ENCODE measurements at regions not wholly inside any gene's neighbourhood (a gene's known extent, or its start where the extent isn't known, plus 50 kb on each side); places are given as distances from the start of the nearest gene placed in this dataset.

DNA sequence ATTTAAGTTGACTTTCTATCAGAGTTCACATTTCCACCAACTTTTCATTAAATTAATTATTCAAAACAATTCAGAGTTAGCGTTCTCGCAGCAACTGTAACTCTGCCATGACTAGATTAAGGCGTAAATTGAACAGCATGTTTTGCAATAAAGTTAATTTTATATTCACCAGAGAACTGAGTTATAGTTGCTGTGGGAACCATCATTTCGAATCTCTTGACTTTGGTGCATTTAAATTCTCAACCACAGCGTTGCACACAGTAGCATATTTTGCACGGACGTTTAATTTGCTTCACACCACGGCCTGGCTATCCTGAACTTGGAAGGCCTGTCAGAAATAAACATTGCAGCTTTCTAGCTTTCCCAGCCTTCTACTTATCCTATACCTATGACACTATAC lies 144.3 kb upstream of the WWC1 start:
- DNase-seq (ENCODE audit: low read depth), result no peak
- TF ChIP-seq MYC (IDR thresholded peaks at IDR 0.05; ENCODE audit: low read depth, low read length), result no peak
- TF ChIP-seq, protein P1, sequence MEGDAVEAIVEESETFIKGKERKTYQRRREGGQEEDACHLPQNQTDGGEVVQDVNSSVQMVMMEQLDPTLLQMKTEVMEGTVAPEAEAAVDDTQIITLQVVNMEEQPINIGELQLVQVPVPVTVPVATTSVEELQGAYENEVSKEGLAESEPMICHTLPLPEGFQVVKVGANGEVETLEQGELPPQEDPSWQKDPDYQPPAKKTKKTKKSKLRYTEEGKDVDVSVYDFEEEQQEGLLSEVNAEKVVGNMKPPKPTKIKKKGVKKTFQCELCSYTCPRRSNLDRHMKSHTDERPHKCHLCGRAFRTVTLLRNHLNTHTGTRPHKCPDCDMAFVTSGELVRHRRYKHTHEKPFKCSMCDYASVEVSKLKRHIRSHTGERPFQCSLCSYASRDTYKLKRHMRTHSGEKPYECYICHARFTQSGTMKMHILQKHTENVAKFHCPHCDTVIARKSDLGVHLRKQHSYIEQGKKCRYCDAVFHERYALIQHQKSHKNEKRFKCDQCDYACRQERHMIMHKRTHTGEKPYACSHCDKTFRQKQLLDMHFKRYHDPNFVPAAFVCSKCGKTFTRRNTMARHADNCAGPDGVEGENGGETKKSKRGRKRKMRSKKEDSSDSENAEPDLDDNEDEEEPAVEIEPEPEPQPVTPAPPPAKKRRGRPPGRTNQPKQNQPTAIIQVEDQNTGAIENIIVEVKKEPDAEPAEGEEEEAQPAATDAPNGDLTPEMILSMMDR (IDR thresholded peaks at IDR 0.05; ENCODE audit: low read depth, low read length), result no peak
- TF ChIP-seq, protein P2, sequence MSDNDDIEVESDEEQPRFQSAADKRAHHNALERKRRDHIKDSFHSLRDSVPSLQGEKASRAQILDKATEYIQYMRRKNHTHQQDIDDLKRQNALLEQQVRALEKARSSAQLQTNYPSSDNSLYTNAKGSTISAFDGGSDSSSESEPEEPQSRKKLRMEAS (IDR thresholded peaks at IDR 0.05; ENCODE audit: low read depth, low read length), result no peak
- TF ChIP-seq POLR2A (IDR thresholded peaks at IDR 0.05; ENCODE audit: extremely low read depth, insufficient read length), result no peak

DNA sequence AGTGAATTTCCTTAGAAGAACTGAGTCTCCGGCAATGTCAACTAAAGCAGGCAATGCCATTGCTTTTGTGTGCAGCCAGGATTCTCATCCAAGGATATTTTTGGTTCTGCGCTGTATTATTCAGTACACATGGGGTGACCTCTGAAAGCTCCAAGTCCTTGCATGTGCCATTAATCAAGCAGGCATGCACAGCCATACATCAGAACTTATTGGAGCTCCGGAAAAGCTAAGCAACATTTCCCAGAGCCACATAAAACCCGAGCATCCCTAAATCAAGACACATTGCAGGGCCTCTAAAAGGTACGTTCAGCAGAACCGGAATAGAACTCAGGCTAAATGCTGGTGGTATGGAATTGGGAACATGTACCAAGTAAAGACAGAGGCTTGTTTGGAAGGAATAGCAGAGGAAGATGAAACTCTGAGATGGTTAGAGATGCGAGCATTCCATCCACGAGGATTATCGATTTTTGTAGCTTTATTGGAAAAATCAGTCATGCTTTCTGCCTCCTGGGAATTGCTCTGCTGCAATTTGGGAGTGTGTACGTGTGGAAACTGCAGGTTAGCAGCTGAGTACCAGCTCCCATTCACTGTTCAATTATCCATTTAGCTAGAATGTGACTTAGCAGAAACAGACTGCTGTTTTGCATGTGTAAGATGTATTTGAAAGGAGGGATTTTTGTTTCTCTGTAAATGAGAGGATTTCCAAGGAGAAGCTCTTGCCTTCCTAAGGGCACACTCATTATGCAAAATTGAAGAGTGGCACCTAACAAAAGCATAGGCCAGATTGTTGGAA lies 143.7 kb upstream of the WWC1 start:
- TF ChIP-seq, protein P2 (IDR thresholded peaks at IDR 0.05; ENCODE audit: low read depth, low read length), result no peak
- TF ChIP-seq, protein P1 (IDR thresholded peaks at IDR 0.05; ENCODE audit: low read depth, low read length), result no peak
- TF ChIP-seq MYC (IDR thresholded peaks at IDR 0.05; ENCODE audit: low read depth, low read length) (no peak), POLR2A (IDR thresholded peaks at IDR 0.05; ENCODE audit: extremely low read depth, insufficient read length) (no peak)
- H3K4me3 ChIP-seq (ENCODE audit: low read depth, low read length), result no peak overlapping the region
- no peak for DNase-seq (ENCODE audit: low read depth)

More for the DNA sequence above, 144.3 kb upstream of the WWC1 start:
- H3K4me3 ChIP-seq (ENCODE audit: low read depth, low read length), result no peak overlapping the region

DNA sequence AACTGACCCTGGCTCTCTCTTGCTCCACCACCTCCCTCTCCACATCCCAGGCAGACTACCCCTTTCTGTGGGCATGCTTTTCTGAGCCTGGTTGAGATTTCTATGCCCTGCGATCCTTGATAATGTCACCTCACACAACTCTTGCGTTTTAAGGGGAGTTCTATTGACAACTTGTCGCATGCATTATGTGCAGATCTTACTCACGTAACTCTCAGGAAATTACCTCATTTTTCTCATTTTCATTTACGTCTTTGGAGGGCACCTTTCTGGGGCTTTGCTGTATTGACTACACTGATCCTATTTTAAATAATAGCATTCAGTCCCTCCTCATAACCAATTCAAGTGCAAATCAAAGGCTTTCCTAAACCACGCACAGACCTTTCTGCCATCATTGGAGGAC lies 140.4 kb upstream of the WWC1 start:
- TF ChIP-seq, protein P1 (IDR thresholded peaks at IDR 0.05; ENCODE audit: low read depth, low read length), result no peak
- no peak for TF ChIP-seq POLR2A (IDR thresholded peaks at IDR 0.05; ENCODE audit: extremely low read depth, insufficient read length)
- TF ChIP-seq, protein P2 (IDR thresholded peaks at IDR 0.05; ENCODE audit: low read depth, low read length), result no peak
- TF ChIP-seq MYC (IDR thresholded peaks at IDR 0.05; ENCODE audit: low read depth, low read length), result no peak
- no peak for DNase-seq (ENCODE audit: low read depth)
- no peak overlapping the region for H3K4me3 ChIP-seq (ENCODE audit: low read depth, low read length)

DNA sequence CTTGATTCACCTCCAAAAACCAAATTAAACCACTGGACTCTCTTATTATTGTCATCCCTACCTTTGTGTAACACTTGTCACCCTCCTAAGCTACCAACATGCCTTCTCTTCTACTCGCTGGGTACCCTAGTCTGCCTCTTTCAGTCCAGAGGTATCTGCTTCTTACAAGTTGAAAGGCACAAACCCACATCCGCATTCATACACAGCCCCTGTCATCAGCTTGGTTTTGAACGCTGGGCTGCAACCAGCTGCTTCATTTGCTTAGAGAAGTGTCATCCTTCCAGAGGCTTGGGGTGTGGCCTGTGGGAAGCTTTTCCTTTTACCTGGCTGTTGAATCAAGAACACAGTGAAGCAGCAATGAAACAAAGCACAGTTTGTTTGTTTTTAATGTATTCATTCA lies 138.8 kb upstream of the WWC1 start:
- TF ChIP-seq MYC (IDR thresholded peaks at IDR 0.05; ENCODE audit: low read depth, low read length) (no peak), POLR2A (IDR thresholded peaks at IDR 0.05; ENCODE audit: extremely low read depth, insufficient read length) (no peak)
- TF ChIP-seq, protein P1 (IDR thresholded peaks at IDR 0.05; ENCODE audit: low read depth, low read length), result no peak
- TF ChIP-seq, protein P2 (IDR thresholded peaks at IDR 0.05; ENCODE audit: low read depth, low read length), result no peak
- no peak overlapping the region for H3K4me3 ChIP-seq (ENCODE audit: low read depth, low read length)
- no peak for DNase-seq (ENCODE audit: low read depth)

DNA sequence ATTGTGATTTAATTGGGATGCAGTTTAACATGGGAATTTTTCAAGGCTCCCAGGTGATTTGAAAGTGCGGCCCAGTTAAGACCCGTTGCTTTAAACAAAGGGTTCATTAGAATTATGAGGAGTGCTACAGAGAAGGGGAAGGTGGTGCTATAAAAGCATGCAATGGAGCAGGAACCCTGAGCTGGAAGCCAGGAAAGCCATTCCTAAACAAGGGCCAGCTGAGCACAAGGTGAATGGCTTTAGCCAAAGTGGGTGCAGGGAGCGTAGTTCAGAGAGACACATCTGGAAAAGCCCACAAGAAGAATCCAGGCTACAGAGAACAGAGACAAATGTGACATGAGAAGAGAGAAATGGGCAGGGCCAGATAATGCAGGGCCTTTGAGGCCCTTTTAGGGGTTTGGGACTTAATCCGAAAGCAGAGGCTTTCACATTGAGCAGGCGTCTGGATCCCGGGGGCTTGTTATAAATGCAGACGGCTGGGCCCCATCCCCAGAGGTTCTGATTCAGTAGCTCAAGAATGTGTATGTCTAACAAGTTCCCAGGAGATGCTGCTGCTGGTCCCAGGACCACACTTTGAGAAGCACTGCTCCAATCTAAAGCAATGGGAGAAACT lies 138.1 kb upstream of the WWC1 start:
- TF ChIP-seq, protein P1 (IDR thresholded peaks at IDR 0.05; ENCODE audit: low read depth, low read length), result no peak
- no peak for TF ChIP-seq POLR2A (IDR thresholded peaks at IDR 0.05; ENCODE audit: extremely low read depth, insufficient read length)
- no peak for TF ChIP-seq MYC (IDR thresholded peaks at IDR 0.05; ENCODE audit: low read depth, low read length)
- H3K4me3 ChIP-seq (ENCODE audit: low read depth, low read length), result no peak overlapping the region
- no peak for DNase-seq (ENCODE audit: low read depth)

Data from NB4 (cell line).